ENCODE measurements at regions not wholly inside any gene's neighbourhood (a gene's known extent, or its start where the extent isn't known, plus 50 kb on each side); places are given as distances from the start of the nearest gene placed in this dataset.

- TF ChIP-seq USF2 (IDR thresholded peaks at IDR 0.05) (no peak), E2F6 (IDR thresholded peaks at IDR 0.05; ENCODE audit: borderline replicate concordance, low read depth) (no peak), ATOH8 (CRISPR knock-in tag; IDR thresholded peaks at IDR 0.05; ENCODE audit: low read depth) (no peak), RAD21 (conservative IDR thresholded peaks at IDR 0.05 in 1 of 2, IDR thresholded peaks at IDR 0.05 in 1 of 2) (no peak), NR3C1 (IDR thresholded peaks at IDR 0.05) (no peak)
Measured at GRCh38 chr6:33960345-33961313, 156.8 kb upstream of the MLN start (continued).

- ChIA-PET CTCF (interaction anchor here (0.8 to 2.4 kb wide), 10 partner anchors 11 to 198 kb away, joined by 3 to 8 read pairs (median 3); no protein-coding TSS in a partner anchor), POLR2A (no interaction called here)
- TF ChIP-seq HES2 (IDR thresholded peaks at IDR 0.05) (no peak), NFE2L2 (conservative IDR thresholded peaks at IDR 0.05; ENCODE audit: low read length) (no peak), CTCF (IDR thresholded peaks at IDR 0.05) (no peak), HDAC2 (IDR thresholded peaks at IDR 0.05) (no peak), CBX8 (IDR thresholded peaks at IDR 0.05) (no peak), CEBPB (IDR thresholded peaks at IDR 0.05) (no peak), ZNF302 (CRISPR knock-in tag; IDR thresholded peaks at IDR 0.05) (no peak), KDM1A (IDR thresholded peaks at IDR 0.05; ENCODE audit: low read depth) (no peak), PHF8 (IDR thresholded peaks at IDR 0.05; ENCODE audit: borderline replicate concordance, low read depth) (no peak), POLR2AphosphoS2 (conservative IDR thresholded peaks at IDR 0.05; ENCODE audit: low read length) (no peak), NR3C1 (IDR thresholded peaks at IDR 0.05) (no peak)
- Histone ChIP-seq H3K9me3 (no peaks in the 10 kb centered on the region), H3K27ac (no peak overlapping the region), H3K4me3 (no peak overlapping the region), H3K4me2 (no peak overlapping the region), H3K4me1 (no peaks in the 10 kb centered on the region)
- ATAC-seq (no peak), FAIRE-seq (no peak), DNase-seq (ENCODE audit: low read depth in 1 of 2, low spot score in 1 of 2) (no peak)
- 80% methylated on average over 3 of the region's 8 CpGs for WGBS (ENCODE audit: missing lambda C conversion rate)
Measured at GRCh38 chr6:33959661-33960344, 156.0 kb upstream of the MLN start.

- ChIA-PET POLR2A (no interaction called here), CTCF (interaction anchor here (0.6 to 2.4 kb wide), 12 partner anchors 10 to 198 kb away, joined by 3 to 8 read pairs (median 3); no protein-coding TSS in a partner anchor)
- FAIRE-seq (no peak), ATAC-seq (no peak), DNase-seq (ENCODE audit: low read depth in 1 of 2, low spot score in 1 of 2) (no peak)
- Histone ChIP-seq H3K9me3 (no peaks in the 10 kb centered on the region), H3K4me1 (no peaks in the 10 kb centered on the region), H3K27ac (no peak overlapping the region), H3K4me3 (no peak overlapping the region), H3K4me2 (no peak overlapping the region)
- no CpG with 5 or more reads among the region's 2 CpGs for WGBS (ENCODE audit: missing lambda C conversion rate)
- TF ChIP-seq REST (IDR thresholded peaks at IDR 0.05): no peak
- TF ChIP-seq E2F6 (IDR thresholded peaks at IDR 0.05; ENCODE audit: borderline replicate concordance, low read depth): no peak
- no peak for TF ChIP-seq CHD4 (IDR thresholded peaks at IDR 0.05; ENCODE audit: borderline replicate concordance)
- TF ChIP-seq ZSCAN20 (CRISPR knock-in tag; IDR thresholded peaks at IDR 0.05): no peak
- no peak for TF ChIP-seq POLR2A (IDR thresholded peaks at IDR 0.05; ENCODE audit: low read length)
- TF ChIP-seq RAD21 (conservative IDR thresholded peaks at IDR 0.05 in 1 of 2, IDR thresholded peaks at IDR 0.05 in 1 of 2): no peak
- TF ChIP-seq FOSL2 (IDR thresholded peaks at IDR 0.05): no peak
- TF ChIP-seq FOSL2 (CRISPR knock-in tag; IDR thresholded peaks at IDR 0.05): no peak
- TF ChIP-seq FOXS1 (CRISPR knock-in tag; IDR thresholded peaks at IDR 0.05): no peak
- TF ChIP-seq ZFP36 (IDR thresholded peaks at IDR 0.05; ENCODE audit: borderline replicate concordance, partially characterized antibody): no peak
- TF ChIP-seq FOSB (CRISPR knock-in tag; IDR thresholded peaks at IDR 0.05): no peak
- no peak for TF ChIP-seq KDM1A (IDR thresholded peaks at IDR 0.05; ENCODE audit: low read depth)
- no peak for TF ChIP-seq HDAC2 (IDR thresholded peaks at IDR 0.05)
Measured at GRCh38 chr6:33959329-33959651, 155.5 kb upstream of the MLN start.

Data from A549 (cell line).